Stimulated activated CD8-positive, alpha-beta memory T cell treated with anti-CD3 and anti-CD28 coated beads, Interleukin-12 subunit alpha, Interleukin-12 subunit beta, amount 100 ng/mL, for 24 hours (primary cell): ENCODE measurements at regions not wholly inside any gene's neighbourhood (a gene's known extent, or its start where the extent isn't known, plus 50 kb on each side); places are given as distances from the start of the nearest gene placed in this dataset.
"Not testable (repeated sequence)": the region's sequence is repeated elsewhere in the genome, so short reads cannot be mapped to it uniquely, and the experiment has no call there.

ENCODE experiments used
- DNase-seq: peaks from one replicate; pipeline ENCODE4 v3.0.0-alpha.2; 2020; ENCODE audit errors: extremely low read depth

DNA sequence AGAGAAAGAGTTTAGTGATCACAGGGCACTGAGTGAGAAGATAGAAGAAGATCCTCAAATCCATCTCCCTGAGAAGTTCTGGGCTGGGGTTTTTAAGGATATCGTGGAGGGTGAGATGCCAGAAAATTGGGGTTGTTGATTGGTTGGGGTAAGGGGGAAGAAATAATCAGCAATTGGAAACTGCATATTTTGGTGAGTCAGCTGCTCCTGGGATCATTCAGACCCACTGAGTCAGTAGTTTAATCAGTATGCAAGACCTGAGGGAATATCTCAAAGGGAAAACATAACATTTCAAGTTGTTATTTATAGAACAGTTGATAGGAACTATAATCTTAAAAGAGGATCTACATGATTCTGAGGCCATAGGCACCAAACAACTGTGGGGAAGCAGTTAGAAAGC, 183.4 kb downstream of the FCRL5 start:
- DNase-seq, result not testable (repeated sequence)

DNA sequence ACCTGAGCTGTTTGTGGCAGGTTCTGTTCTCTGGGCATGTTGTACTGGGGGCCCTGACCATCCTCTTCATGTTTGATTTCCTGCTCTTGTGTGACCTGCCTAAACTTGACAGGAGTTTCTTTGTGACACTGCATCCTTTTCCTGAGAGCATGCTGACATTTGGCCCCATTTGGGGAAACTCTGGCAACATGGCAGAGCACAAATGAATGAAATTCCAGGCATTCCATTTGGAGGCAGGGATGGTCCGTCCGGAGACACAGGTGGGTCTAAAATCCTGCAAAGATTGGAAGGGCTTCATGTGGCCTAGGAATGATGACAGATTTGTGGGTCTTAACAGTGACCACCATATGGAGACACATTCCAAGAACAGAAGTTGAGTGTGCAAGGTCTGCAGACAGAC, 184.0 kb downstream of the FCRL5 start:
- no peak for DNase-seq

DNA sequence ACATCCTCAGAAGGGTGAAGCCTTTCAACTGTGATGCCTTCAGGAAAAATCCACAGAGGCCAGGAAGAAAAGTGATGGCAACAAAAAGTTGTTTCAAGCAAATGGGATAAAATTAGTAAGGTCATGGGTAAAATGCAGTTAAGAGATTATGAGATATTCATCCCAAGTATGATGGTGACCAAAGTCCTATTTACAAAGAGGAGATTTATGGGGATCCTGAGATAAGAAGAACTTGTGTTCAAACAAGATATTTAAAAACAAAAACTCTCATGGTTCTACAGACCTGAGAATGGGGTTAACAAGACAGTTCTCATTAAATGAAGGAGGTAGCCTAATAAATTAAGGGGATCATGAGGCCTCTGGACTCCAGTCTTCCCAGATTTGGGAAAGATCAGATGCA, 184.4 kb downstream of the FCRL5 start:
- DNase-seq, result no peak

DNA sequence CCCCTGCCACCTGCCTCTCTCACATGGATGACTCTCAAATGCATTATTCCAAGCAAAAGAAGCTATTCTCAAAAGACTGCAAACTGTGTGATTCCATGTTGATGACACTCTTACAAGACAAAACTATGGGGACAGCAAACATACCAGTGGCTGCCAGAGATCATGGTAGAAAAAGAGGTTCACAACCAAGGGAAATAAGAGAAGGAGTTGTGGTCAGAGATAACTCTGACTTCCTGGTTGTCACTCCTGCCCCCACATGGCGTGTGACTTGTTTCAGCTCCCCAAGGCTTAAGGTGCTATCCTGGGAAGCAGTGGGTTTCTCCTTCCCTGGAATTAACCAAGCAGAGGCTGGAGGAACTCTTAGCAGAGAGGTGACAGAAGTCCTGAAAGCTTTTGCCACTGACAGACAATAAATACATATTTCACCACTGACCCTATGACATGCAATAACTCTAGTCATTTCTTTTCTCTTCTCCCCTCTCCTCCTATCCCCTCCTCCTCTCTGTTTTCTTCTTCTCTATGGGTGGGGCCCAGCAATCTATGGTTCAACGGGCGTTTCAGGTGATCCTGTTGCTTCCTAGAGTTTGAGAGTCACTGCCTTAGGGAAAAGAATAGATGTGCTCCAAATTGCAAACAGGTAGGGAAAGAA, 185.1 kb downstream of the FCRL5 start:
- no peak for DNase-seq

DNA sequence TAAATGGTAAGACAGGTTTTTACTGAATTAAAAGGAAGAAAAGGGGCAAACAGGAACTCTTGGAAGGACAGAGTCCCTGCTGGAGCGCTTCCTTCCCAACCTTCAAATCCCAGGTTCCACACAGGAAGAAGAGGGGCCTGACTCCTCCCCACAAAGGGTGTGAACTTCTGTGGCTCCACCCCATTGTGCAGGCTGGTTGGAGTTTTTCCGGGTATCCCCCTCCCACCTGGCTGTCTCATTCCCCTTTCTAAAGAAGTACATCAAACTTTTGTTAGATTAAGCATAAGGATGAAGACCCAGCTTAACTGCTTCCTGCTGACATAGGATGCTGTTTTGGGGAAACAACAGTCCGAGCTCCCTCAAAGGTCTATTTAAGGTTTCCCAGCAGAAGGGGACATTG, 187.7 kb downstream of the FCRL5 start:
- no peak for DNase-seq

DNA sequence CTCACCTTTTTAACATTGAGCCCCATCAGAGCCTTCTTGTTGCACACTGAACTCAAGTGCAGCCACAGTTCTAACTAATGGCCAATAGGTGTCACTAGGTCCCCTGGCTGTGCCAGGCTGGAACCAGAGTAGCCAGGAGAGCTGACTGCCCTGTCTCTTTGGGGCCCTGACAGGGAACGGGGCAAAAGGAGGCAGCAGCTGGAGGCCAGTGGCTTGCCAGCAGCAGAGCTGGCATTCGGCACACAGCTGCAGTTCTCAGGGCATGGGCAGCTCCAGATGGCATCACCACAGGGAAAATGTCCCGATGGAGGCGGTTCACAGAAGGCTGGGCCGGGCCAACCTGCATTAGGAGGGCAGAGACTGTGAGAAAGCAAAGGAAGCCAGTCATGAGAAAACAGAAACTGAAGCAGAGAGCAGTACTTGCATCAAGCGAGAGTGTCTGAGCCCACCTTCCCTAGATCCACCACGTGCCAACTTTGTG, 188.6 kb downstream of the FCRL5 start:
- no peak for DNase-seq

DNA sequence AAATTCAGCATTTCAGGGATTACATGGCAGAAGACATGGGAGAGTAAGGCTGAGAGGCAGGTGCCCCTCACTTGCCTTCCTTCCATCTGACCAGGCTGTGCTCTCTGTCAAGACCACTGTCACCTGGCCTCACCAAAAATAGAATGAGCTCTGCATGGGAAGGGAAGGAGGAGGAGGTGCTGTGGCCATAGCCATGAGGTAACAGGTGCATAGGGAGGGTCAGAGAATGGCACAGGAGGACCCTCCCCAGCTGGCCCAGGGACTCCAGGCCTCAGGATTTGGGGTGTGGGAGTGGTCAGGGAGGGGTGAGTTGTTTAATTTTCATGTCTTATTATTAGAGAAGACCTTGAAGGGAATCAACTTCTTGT, 192.3 kb downstream of the FCRL5 start:
- no peak for DNase-seq

DNA sequence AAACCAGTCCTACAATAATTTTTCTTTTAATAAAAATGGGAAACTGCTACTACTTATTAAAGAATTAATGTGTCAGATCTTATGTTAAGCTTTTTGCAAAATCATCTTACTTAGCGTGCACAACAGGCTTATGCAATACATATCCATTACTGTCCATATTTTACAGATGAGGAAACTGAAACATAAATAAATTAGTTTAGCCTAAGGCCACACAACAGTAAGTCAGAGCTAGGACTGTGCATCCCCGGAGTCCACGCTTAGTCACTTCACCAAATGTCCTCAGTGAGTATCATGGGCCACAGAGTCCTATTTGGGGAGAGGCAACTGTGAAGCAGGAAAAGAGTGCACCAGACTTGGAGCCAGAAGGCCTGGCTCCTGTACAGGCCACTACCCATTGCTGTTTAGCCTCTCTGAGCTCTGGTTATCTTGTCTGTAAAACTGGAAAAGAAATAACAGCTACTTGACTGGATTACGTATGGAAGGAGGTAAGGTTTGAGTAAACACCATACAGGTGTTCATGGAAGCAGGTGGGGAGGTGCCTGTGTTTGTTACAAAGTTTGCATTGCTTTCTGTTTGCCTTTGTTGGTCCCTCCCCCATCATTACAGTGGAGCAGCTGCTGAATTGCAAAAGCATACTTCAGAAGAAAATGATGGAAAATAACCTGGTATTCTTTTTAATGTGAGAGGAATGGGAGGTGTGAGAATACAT, 192.8 kb downstream of the FCRL5 start:
- DNase-seq, result no peak

DNA sequence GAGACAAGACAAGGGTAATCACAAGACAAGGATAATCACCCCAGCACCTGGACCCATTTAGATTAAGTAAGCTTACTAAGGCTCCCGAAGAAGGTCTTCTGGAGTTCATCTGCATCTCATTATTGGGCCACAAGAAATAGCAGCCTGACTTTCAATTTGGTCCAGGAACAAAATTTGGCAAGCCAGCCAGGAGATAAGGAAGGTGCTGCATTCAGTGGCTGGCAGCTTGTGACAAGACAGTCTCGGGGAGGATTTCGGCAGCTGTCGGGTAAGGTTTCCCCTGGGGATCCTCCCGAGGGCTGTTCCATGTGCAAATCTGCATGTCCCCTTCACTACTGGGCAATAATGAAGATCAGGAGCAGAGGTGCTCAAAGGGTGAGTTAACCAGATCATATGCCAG, 195.2 kb downstream of the FCRL5 start:
- DNase-seq, result no peak

DNA sequence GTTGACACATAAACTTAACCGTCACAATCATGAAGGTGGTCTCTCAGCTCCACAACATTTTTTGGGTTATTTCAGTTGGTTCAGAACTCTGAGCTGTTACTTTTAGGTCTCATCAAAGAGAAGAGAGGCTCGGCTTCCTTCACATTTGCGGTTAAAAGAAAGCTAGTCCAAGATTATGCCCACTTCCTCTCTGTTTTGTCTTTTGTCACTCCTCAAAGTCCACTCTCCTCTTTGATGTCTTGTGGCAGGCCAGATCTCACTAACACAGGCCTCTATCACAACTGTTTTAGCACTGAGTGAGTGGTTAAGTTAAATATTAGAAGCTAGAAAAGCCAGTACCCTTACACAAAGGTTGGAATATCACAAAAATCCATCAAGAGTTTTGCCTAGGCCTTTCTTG, 195.7 kb downstream of the FCRL5 start:
- no peak for DNase-seq

DNA sequence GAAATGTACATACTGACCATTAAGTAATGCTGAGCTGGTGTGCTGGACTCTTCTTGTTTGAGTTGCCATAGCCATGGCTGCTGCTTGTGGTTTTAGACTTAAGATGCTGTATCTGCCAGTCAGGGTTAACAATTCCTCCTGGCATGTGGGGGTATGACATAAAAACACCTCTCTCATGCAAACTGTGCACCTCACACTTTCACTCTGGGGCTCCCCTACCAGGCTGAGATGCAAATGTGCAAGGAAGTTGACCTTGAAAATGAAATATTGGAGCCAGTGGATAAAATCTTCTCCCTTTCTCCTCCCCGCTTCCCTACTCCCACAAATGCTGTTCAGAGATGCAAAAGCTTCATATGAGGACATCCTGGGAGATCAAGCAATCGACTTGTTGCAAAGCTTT, 198.8 kb downstream of the FCRL5 start:
- no peak for DNase-seq

DNA sequence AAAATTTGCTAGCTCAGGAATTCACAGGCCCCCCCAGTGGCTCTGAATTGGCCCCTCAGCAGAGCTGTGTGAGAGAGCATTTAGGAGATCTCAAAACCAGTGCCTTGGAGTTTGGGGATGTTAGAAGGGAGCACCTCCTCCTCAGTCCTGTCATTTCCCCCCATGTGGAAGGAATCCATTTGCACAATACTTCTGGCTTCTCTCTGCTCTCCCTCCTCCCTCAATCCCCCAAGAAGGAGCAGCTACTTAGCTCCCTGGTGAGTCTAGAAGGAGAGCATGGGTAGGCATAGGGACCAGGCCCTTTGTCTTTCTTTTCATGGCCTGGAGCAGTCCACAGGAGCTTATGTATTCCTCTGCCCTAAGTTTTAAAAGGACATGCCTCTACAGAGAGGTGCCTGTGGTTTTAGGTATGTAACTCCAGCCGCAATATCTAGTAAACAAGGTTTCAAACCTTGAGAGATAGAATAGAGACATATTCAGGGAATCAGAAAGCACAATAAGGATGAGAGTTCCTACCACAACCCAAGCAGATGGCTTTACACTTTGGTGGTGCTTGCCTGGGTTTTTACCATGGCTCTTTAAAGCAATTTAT, 199.4 kb downstream of the FCRL5 start:
- DNase-seq, result no peak

DNA sequence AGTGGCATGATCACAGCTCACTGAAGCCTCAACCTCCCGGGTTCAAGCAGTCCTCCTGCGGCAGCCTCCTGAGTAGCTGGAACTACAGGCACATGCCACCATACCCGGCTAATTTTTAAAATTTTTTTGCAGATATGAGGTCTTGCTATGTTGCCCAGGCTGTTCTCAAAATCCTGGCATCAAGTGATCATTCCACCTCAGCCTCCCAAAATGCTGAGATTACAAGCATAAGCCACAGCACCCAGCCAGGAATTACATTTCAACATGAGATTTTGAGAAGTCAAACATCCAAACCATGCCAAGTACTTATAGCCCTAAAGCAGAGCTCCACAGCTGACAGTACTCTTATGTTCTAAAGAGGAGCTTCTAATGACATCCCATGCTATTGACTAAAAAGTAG, 200.1 kb downstream of the FCRL5 start:
- no peak for DNase-seq

DNA sequence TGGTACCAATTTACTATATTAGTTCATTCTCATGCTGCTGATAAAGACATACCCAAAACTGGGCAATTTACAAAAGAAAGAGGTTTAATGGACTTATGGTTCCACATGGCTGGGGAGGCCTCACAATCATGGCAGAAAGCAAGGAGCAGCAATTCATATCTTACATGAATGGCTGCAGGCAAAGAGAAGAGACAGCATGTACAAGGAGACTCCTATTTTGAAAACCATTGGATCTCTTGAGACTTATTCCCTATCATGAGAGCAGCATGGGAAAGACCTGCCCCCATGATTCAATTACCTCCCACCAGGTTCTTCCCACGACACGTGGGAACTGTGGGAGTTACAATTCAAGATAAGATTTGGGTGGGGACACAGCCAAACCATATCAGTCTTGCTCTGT, 200.5 kb downstream of the FCRL5 start:
- not testable (repeated sequence) for DNase-seq

DNA sequence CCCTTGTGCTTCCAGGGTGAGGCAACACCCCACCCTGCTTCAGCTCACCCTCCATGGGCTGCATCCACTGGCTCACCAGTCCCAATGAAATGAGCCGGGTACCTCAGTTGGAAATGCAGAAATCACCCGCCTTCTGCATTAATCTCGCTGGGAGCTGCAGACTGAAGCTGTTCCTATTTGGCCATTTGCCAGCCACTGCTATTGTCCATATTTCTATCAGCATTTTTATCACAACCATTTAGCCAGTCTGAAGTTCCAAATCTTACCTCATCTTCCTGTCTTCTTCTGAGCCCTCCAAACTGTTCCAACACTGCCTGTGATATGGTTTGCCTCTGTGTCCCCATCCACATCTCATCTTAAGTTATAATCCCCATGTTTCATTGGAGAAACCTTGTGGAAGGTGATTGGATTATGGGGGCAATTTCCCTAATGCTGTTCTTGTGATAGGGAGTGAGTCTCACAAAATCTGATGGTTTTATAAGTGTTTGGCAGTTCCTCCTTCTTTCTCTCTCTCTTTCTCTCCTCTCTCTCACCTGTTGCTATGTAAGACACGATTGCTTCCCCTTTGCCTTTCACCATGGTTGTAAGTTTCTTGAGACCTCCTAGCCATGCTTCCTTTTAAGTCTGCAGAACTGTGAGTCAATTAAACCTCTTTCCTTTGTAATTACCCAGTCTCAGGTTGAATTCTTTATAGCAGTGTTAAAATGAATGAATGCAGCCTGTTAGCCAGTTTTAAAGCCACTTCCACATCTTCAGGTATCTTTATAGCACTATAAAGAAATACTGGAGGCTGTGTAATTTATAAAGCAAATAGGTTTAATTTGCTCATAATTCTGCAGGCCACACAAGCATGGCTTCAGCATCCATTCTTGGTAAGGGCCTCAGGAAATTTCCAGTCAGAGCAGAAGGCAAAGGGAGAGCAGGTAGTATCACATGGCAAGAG, 203.5 kb downstream of the FCRL5 start:
- no peak for DNase-seq

DNA sequence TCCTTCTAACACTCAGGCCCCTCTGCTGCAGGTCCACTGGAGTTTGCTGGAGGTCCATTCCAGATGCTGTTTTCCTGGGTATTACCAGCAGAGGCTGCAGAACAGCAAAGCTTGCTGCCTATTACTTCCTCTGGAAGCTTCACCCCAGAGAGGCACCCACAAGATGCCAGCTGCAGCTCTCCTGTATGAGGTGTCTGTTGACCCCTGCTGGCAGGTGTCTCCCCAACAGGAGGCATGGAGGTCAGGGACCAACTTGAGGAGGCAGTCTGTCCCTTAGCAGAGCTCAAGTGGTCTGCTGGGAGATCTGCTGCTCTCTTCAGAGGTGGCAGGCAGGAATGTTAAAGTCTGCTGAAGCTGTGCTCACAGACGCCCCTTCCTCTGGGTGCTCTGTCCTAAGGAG, 204.8 kb downstream of the FCRL5 start:
- DNase-seq, result no peak

DNA sequence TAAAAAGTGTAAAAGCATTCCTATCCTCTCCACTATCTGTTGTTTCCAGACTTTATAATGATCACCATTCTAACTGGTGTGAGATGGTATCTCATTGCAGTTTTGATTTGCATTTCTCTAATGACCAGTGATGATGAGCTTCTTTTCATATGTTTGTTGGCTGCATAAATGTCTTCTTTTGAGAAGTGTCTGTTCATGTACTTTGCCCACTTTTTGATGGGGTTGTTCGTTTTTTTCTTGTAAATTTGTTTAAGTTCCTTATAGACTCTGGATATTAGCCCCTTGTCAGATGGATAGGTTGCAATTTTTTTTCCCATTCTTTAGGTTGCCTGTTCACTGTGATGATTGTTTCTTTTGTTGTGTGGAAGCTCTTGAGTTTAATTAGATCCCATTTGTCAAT, 199.6 kb upstream of the ETV3 start:
- DNase-seq, result not testable (repeated sequence)

DNA sequence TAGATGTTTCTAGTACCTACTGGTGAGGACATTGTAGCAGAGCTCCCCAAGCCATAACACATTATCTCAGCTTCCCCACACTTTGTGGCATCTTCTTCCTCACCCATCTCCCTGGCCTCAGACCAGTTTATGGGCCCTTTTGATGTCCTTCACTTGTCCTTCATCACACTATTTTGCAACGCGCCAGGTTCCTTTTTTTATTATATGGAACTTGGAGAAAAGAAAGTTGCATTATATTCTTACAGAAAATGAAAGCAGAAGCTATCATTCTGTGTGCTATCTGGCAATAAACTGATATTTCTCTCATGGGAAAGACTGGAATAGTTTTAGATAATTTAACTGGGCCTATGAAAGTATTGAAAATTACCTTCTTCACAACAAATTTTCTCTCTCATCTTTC, 196.9 kb upstream of the ETV3 start:
- DNase-seq, result no peak

DNA sequence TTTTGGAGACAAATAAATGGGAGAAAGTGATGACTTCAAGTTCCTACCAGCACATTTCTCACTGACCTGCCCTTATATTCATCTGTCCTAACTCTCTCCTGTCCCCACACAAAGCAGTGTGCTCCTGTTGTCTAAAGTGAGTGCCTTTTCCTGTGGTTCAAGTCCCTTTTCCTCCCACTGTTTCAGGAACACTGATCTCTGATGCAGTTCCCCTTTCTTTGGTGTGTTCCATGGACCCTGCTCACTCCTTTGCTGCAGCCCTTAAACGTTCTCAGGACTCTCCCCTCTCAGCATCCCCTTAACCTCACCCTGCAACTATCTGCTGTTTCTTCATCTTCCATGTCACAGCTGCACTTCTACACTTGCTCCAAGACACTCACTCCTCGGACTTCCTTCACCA, 195.8 kb upstream of the ETV3 start:
- no peak for DNase-seq

DNA sequence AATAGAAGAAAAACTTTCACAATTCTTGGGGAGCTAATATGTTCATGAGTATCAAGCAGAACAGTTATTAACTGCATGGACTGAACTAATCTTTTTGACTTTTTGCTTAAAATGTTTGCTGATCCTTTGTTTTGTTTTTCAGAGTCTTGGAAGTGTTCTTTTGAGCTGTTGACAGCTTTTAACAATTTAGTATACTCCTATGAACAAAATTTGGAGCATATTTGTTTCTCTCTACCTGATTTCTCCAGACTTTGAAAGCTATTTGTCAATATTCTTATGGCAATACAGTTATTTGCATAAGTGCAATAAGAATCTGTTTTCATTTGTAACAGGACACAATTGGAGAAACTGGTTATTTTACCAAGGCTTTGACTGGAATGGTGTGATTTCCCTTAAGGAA, 192.0 kb upstream of the ETV3 start:
- not testable (repeated sequence) for DNase-seq

DNA sequence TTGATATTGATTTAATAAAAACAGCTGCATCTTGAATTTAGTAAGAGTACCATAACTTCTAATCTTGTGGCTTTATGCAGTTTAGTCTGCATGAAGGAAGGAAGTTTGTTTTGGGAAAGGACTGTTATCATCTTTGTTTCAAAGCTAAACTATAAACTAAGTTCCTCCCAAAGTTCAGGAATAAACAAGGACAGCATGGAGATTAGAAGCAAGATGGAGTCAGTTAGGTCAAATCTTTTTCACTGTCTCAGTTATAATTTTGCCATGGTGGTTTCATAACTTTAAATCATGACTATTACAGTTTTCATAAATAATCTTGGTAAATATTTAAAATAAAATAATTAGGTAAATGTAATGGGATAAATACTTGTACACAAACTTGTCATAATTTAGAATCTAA, 189.9 kb upstream of the ETV3 start:
- not testable (repeated sequence) for DNase-seq

DNA sequence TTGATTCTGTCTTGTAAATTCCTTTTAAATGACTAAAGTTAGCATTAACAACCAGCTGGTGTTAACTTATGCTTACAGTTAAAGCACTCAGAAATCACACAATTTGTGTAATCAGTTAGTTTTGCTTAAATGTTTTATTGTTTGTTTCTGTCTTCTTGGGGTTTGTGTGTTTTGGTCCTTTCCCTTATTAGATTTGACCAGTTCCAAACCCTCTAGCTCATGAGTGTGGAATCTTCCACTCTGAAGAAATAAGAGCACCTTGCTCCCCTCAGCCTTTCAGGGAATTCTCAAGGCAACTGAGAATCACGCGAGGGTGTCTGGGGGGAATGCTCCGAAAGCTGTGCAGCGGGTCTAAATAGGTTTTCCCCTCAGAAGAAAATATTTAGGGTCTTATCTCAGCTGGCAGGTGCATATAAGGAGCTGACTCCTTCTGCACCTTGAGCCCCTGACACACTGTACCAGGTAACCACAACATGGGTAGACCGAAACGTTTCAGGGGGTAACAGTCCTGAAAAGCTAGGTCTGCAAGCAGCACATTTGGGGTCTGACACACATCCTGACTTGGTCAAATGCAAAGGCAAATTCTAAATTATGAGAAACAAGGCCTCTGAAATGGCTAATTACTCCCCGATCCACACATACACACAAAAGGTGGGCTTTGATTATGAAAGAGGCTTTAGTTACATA, 188.1 kb upstream of the ETV3 start:
- DNase-seq, result no peak
